ENCODE measurements at regions not wholly inside any gene's neighbourhood (a gene's known extent, or its start where the extent isn't known, plus 50 kb on each side); places are given as distances from the start of the nearest gene placed in this dataset.

DNA sequence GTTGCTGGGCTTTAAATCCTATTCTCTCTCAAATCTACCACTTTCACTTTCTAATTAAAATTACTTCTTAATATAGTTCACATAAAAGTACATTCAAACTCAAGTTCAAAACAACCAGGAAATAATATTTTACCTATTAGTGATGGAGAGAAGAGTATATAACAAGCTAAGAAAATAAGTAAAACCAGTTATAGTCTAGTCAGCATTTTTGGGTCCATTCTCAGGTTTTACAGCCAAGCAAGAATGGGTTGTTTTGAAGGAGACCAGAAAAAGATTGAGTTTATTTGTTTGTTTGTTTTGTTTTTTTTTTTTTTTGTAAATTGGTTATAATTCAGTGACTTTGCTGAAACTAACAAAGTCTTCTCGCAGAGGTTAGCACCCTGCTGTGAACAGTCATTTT, 106.3 kb upstream of the PTPRZ1 start:
- TF ChIP-seq POLR2AphosphoS5 (IDR thresholded peaks at IDR 0.05; ENCODE audit: low read depth, low read length) (no peak), REST (IDR thresholded peaks at IDR 0.05; ENCODE audit: insufficient read depth in 1 of 2, low read depth in 2 of 2, low read length in 2 of 2) (no peak), TAF1 (IDR thresholded peaks at IDR 0.05; ENCODE audit: borderline replicate concordance, insufficient read depth, low read length) (no peak), FOXP2 (optimal IDR thresholded peaks at IDR 0.05; ENCODE audit: borderline replicate concordance, extremely low read depth, extremely low read length, insufficient read depth) (no peak), SIN3A (IDR thresholded peaks at IDR 0.05; ENCODE audit: borderline replicate concordance, insufficient read depth, low read length) (no peak)

GRCh38 chr7:121761399-121761798, 111.6 kb upstream of the PTPRZ1 start:
- no peak for TF ChIP-seq TAF1 (IDR thresholded peaks at IDR 0.05; ENCODE audit: borderline replicate concordance, insufficient read depth, low read length)

- TF ChIP-seq REST (IDR thresholded peaks at IDR 0.05; ENCODE audit: insufficient read depth in 1 of 2, low read depth in 2 of 2, low read length in 2 of 2), result no peak
- TF ChIP-seq TAF1 (IDR thresholded peaks at IDR 0.05; ENCODE audit: borderline replicate concordance, insufficient read depth, low read length), result no peak
These were observed 117.0 kb upstream of the PTPRZ1 start for GRCh38 chr7:121755818-121756552.

DNA sequence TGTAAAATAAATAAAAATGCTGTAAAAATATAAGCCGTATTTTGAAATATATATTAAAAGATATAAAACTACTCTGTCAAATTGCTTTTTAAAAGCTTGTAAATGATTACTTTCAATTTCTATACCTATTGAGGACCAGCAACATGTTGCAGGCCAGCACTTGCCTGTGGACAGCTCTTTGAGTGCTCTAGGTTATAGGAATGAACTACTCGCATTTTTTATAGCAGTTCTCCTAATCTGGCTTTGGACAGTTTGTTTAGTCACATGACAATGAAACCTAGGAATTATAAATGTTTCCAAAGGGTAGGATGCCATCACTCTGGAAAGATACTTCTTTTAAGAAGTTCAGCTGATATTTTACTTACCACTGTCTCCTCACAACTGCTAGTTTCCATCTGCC, 117.7 kb upstream of the PTPRZ1 start:
- TF ChIP-seq POLR2AphosphoS5 (IDR thresholded peaks at IDR 0.05; ENCODE audit: low read depth, low read length) (no peak), SIN3A (IDR thresholded peaks at IDR 0.05; ENCODE audit: borderline replicate concordance, insufficient read depth, low read length) (no peak), FOXP2 (optimal IDR thresholded peaks at IDR 0.05; ENCODE audit: borderline replicate concordance, extremely low read depth, extremely low read length, insufficient read depth) (no peak), REST (IDR thresholded peaks at IDR 0.05; ENCODE audit: insufficient read depth in 1 of 2, low read depth in 2 of 2, low read length in 2 of 2) (peak in 1 of 2 experiments; percentile 77; a peak in 2 of 4 replicates), TAF1 (IDR thresholded peaks at IDR 0.05; ENCODE audit: borderline replicate concordance, insufficient read depth, low read length) (no peak)

GRCh38 chr7:121753944-121754343, 119.0 kb upstream of the PTPRZ1 start:
- TF ChIP-seq TAF1 (IDR thresholded peaks at IDR 0.05; ENCODE audit: borderline replicate concordance, insufficient read depth, low read length), result no peak
- TF ChIP-seq SIN3A (IDR thresholded peaks at IDR 0.05; ENCODE audit: borderline replicate concordance, insufficient read depth, low read length), result no peak
- no peak for TF ChIP-seq POLR2AphosphoS5 (IDR thresholded peaks at IDR 0.05; ENCODE audit: low read depth, low read length)
- TF ChIP-seq REST (IDR thresholded peaks at IDR 0.05; ENCODE audit: insufficient read depth in 1 of 2, low read depth in 2 of 2, low read length in 2 of 2), result no peak
- TF ChIP-seq FOXP2 (optimal IDR thresholded peaks at IDR 0.05; ENCODE audit: borderline replicate concordance, extremely low read depth, extremely low read length, insufficient read depth), result no peak
